H9 (cell line): ENCODE measurements at regions not wholly inside any gene's neighbourhood (a gene's known extent, or its start where the extent isn't known, plus 50 kb on each side); places are given as distances from the start of the nearest gene placed in this dataset.

Experiments
- DNase-seq: peaks from one replicate; pipeline ENCODE4 v3.0.0-alpha.2; 2017
- H2AFZ ChIP-seq: one replicate; pipeline ENCODE4 v1.6.1; 2013; ENCODE audit warnings: mild to moderate bottlenecking, low read length, control low read depth, moderate library complexity
- H2AK5ac ChIP-seq: 2 replicates; pipeline ENCODE4 v1.6.1; 2013; ENCODE audit warnings: low read length, control low read depth, mixed read lengths; ENCODE audit not compliant: insufficient read length
- H2BK120ac ChIP-seq: one replicate; pipeline ENCODE4 v1.6.1; 2013; ENCODE audit warnings: low read depth, mild to moderate bottlenecking, low read length, control low read depth, inconsistent platforms; ENCODE audit not compliant: poor library complexity, severe bottlenecking
- H2BK12ac ChIP-seq: 2 replicates; pipeline ENCODE4 v1.6.1; 2013; ENCODE audit warnings: low read length, control low read depth, mixed read lengths, low read depth; ENCODE audit not compliant: insufficient read length
- H2BK15ac ChIP-seq: 2 replicates; pipeline ENCODE4 v1.6.1; 2013; ENCODE audit warnings: low read depth, low read length, control low read depth
- H2BK20ac ChIP-seq: one replicate; pipeline ENCODE4 v1.6.1; 2013; ENCODE audit warnings: low read depth, mild to moderate bottlenecking, low read length, control low read depth, inconsistent platforms; ENCODE audit not compliant: poor library complexity, severe bottlenecking
- H2BK5ac ChIP-seq: 2 replicates; pipeline ENCODE4 v1.6.1; 2013; ENCODE audit warnings: low read length, control low read depth, mixed read lengths; ENCODE audit not compliant: insufficient read length
- H3K14ac ChIP-seq: 2 replicates; pipeline ENCODE4 v1.6.1; 2013; ENCODE audit warnings: low read length, control low read depth; ENCODE audit not compliant: insufficient read depth
- H3K18ac ChIP-seq: 2 replicates; pipeline ENCODE4 v1.6.1; 2013; ENCODE audit warnings: low read depth, mild to moderate bottlenecking, mixed read lengths, low read length, control low read depth; ENCODE audit not compliant: insufficient read length
- H3K23ac ChIP-seq: 2 replicates; pipeline ENCODE4 v1.6.1; 2013; ENCODE audit warnings: low read length, control low read depth, mixed read lengths, low read depth; ENCODE audit not compliant: insufficient read length
- H3K23me2 ChIP-seq: 2 replicates; pipeline ENCODE4 v1.6.1; 2013; ENCODE audit warnings: low read depth, mild to moderate bottlenecking, mixed read lengths, low read length, control low read depth; ENCODE audit not compliant: insufficient read length, poor library complexity, severe bottlenecking
- H3K27ac ChIP-seq: 2 replicates; pipeline ENCODE4 v1.5.1; 2013; ENCODE audit warnings: low read length, control low read depth, mixed read lengths, low read depth; ENCODE audit not compliant: insufficient read length
- H3K27me3 ChIP-seq: 2 replicates; pipeline ENCODE4 v1.6.1; 2013; ENCODE audit warnings: low read length, control low read depth, inconsistent platforms; ENCODE audit not compliant: insufficient read depth
- H3K4ac ChIP-seq: 2 replicates; pipeline ENCODE4 v1.6.1; 2013; ENCODE audit warnings: low read depth, mild to moderate bottlenecking, control low read depth, inconsistent platforms, low read length, moderate library complexity
- H3K4me1 ChIP-seq: 2 replicates; pipeline ENCODE4 v1.6.1; 2013; ENCODE audit warnings: low read length, control low read depth, inconsistent platforms; ENCODE audit not compliant: insufficient read depth
- H3K4me2 ChIP-seq: 2 replicates; pipeline ENCODE4 v1.6.1; 2013; ENCODE audit warnings: low read length, control low read depth, mixed read lengths; ENCODE audit not compliant: insufficient read length, insufficient read depth
- H3K56ac ChIP-seq: 2 replicates; pipeline ENCODE4 v1.6.1; 2013; ENCODE audit warnings: low read depth, mild to moderate bottlenecking, mixed read lengths, low read length, control low read depth; ENCODE audit not compliant: insufficient read length
- H3K79me1 ChIP-seq: 2 replicates; pipeline ENCODE4 v1.6.1; 2013; ENCODE audit warnings: low read depth, mild to moderate bottlenecking, moderate library complexity, low read length, control low read depth, inconsistent platforms; ENCODE audit not compliant: insufficient read depth, poor library complexity, severe bottlenecking
- H3K79me2 ChIP-seq: 2 replicates; pipeline ENCODE4 v1.6.1; 2013; ENCODE audit warnings: low read length, control low read depth, inconsistent platforms; ENCODE audit not compliant: insufficient read depth
- H3K9ac ChIP-seq: 2 replicates; pipeline ENCODE4 v1.6.1; 2013; ENCODE audit warnings: low read length, control low read depth, mixed read lengths; ENCODE audit not compliant: insufficient read length; ENCODE audit errors: extremely low read depth
- H3K9me3 ChIP-seq: one replicate; pipeline ENCODE4 v1.6.1; 2013; ENCODE audit warnings: low read depth, low read length, inconsistent platforms; ENCODE audit not compliant: control insufficient read depth
- H3T11ph ChIP-seq: one replicate; pipeline ENCODE4 v1.6.1; 2013; ENCODE audit warnings: mild to moderate bottlenecking, low read length, control low read depth, inconsistent platforms
- H4K20me1 ChIP-seq: one replicate; pipeline ENCODE4 v1.6.1; 2013; ENCODE audit not compliant: control insufficient read depth, insufficient read length, insufficient read depth
- H4K5ac ChIP-seq: 2 replicates; pipeline ENCODE4 v1.6.1; 2013; ENCODE audit warnings: low read depth, mild to moderate bottlenecking, mixed read lengths, low read length, control low read depth; ENCODE audit not compliant: insufficient read length
- H4K8ac ChIP-seq: replicated peaks from 2 replicates; pipeline ENCODE4 v1.6.1; 2013; ENCODE audit warnings: low read length, control low read depth, mixed read lengths, low read depth; ENCODE audit not compliant: insufficient read length
- H4K91ac ChIP-seq: 2 replicates; pipeline ENCODE4 v1.6.1; 2013; ENCODE audit warnings: low read depth, mild to moderate bottlenecking, moderate library complexity, mixed read lengths, low read length, control low read depth; ENCODE audit not compliant: insufficient read length
- H3K27ac Mint-ChIP-seq, 3 experiments: 2 replicates in 2 of 3; 3 replicates in 1 of 3; pipeline ENCODE4 v1.8.0; 2020 to 2021; ENCODE audit warnings: mixed read lengths in 3 of 3, mild to moderate bottlenecking in 1 of 3, moderate library complexity in 1 of 3
- H3K27me3 Mint-ChIP-seq: 2 replicates; pipeline ENCODE4 v1.8.0; 2021; ENCODE audit warnings: low read depth, mild to moderate bottlenecking, moderate library complexity, mixed read lengths
- H3K36me3 Mint-ChIP-seq, 3 experiments: 2 replicates in 2 of 3; 3 replicates in 1 of 3; pipeline ENCODE4 v1.8.0; 2020 to 2021; ENCODE audit warnings: low read depth in 3 of 3, mixed read lengths in 3 of 3; ENCODE audit not compliant: insufficient read depth in 1 of 3
- H3K4me1 Mint-ChIP-seq, 2 experiments: 2 replicates each; pipeline ENCODE4 v1.8.0; 2020; ENCODE audit warnings: mixed read lengths in 2 of 2
- H3K4me3 Mint-ChIP-seq, 2 experiments: 2 replicates in 1 of 2; 3 replicates in 1 of 2; pipeline ENCODE4 v1.8.0; 2020 to 2021; ENCODE audit warnings: mild to moderate bottlenecking in 2 of 2, mixed read lengths in 2 of 2, moderate library complexity in 1 of 2
- H3K9me3 Mint-ChIP-seq, 2 experiments: 2 replicates in 1 of 2; 3 replicates in 1 of 2; pipeline ENCODE4 v1.8.0; 2020; ENCODE audit warnings: mild to moderate bottlenecking in 2 of 2, mixed read lengths in 2 of 2, moderate library complexity in 1 of 2
- WGBS: extraction: QIAGEN DNeasy Blood & Tissue Kit; methylation state at CpG from one replicate; pipeline ENCODE4 v1.1.7; 2013; ENCODE audit warnings: missing lambda C conversion rate, low lambda C conversion rate, mixed read lengths; ENCODE audit not compliant: insufficient read length; ENCODE audit errors: extremely low coverage; 5-methylcytosine and 5-hydroxymethylcytosine counted together
- TF ChIP-seq, protein P1 (sequence below): fragments of 200-600 bp; sonication (generic); conservative IDR thresholded peaks from 3 replicates; pipeline ENCODE4 v1.8.0; 2021; ENCODE audit warnings: antibody characterized with exemption, mild to moderate bottlenecking

DNA sequence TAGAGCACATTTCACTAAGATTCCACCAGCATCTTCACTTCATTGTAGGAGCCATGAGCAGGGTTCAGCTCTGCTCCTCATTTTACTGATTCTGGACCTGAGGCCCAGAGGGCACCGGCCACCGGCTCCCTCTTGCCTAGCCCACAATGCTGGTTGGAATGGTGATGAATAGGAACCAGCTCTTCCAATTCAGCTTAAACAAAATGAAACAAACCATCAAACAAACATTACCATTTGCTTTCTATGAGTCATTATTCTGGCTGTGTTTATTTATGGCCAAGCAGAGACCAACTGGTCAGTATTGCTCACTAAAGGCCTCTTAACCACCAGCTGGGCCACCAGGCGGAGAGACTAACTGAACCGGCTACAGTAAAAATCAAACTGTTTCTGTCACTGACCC, 176.7 kb downstream of the MTX2 start:
- H3K4me3 Mint-ChIP-seq: no peak overlapping the region
- no peak overlapping the region for H3K56ac ChIP-seq

More for the DNA sequence above, 176.7 kb downstream of the MTX2 start:
- no peak overlapping the region for H3K18ac ChIP-seq
- no peaks in the 10 kb centered on the region for H3K9me3 ChIP-seq
- H3K27ac ChIP-seq: no peak overlapping the region
- no peak for DNase-seq
- no peak overlapping the region for H3K14ac ChIP-seq
- Mint-ChIP-seq H3K9me3 (no peaks in the 10 kb centered on the region), H3K27ac (no peak overlapping the region), H3K4me1 (peaks cover 18 to 20% of the 10 kb centered on the region in 2 experiments), H3K36me3 (no peaks in the 10 kb centered on the region), H3K27me3 (no peaks in the 10 kb centered on the region; the same call in none of the 2 replicates)
- no peak overlapping the region for H4K5ac ChIP-seq
- H4K8ac ChIP-seq: no peak overlapping the region
- H3K4me2 ChIP-seq: no peak overlapping the region
- H3K23me2 ChIP-seq: no peaks in the 10 kb centered on the region
- H3K79me2 ChIP-seq: no peaks in the 10 kb centered on the region
- no peak overlapping the region for H3T11ph ChIP-seq
- WGBS: no CpG with 5 or more reads among the region's 4 CpGs
- no peaks in the 10 kb centered on the region for H4K20me1 ChIP-seq
- H3K9ac ChIP-seq: no peak overlapping the region
- H2BK120ac ChIP-seq: no peak overlapping the region
- H2BK15ac ChIP-seq: no peak overlapping the region
- H3K27me3 ChIP-seq: no peaks in the 10 kb centered on the region; the same call in 1 of the 2 replicates
- no peak overlapping the region for H2AFZ ChIP-seq
- H4K91ac ChIP-seq: no peak overlapping the region
- peaks cover 11% of the 10 kb centered on the region for H3K4me1 ChIP-seq
- no peak overlapping the region for H2BK12ac ChIP-seq
- H2BK5ac ChIP-seq: no peak overlapping the region
- H3K23ac ChIP-seq: no peak overlapping the region
- no peak overlapping the region for H2AK5ac ChIP-seq
- no peak overlapping the region for H2BK20ac ChIP-seq
- H3K4ac ChIP-seq: no peak overlapping the region
- TF ChIP-seq, protein P1, sequence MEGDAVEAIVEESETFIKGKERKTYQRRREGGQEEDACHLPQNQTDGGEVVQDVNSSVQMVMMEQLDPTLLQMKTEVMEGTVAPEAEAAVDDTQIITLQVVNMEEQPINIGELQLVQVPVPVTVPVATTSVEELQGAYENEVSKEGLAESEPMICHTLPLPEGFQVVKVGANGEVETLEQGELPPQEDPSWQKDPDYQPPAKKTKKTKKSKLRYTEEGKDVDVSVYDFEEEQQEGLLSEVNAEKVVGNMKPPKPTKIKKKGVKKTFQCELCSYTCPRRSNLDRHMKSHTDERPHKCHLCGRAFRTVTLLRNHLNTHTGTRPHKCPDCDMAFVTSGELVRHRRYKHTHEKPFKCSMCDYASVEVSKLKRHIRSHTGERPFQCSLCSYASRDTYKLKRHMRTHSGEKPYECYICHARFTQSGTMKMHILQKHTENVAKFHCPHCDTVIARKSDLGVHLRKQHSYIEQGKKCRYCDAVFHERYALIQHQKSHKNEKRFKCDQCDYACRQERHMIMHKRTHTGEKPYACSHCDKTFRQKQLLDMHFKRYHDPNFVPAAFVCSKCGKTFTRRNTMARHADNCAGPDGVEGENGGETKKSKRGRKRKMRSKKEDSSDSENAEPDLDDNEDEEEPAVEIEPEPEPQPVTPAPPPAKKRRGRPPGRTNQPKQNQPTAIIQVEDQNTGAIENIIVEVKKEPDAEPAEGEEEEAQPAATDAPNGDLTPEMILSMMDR: no peak
- H3K79me1 ChIP-seq: no peaks in the 10 kb centered on the region
